NB4 (cell line): ENCODE measurements at regions not wholly inside any gene's neighbourhood (a gene's known extent, or its start where the extent isn't known, plus 50 kb on each side); places are given as distances from the start of the nearest gene placed in this dataset.

Experiments
- DNase-seq: peaks from one replicate; pipeline ENCODE4 v3.0.0; 2010; ENCODE audit warnings: low read depth
- H3K4me3 ChIP-seq: one replicate; pipeline ENCODE4 v1.5.1; 2011; ENCODE audit warnings: mild to moderate bottlenecking, low read depth, low read length, moderate library complexity
- CTCF ChIP-seq: IDR thresholded peaks from one replicate; pipeline ENCODE4 v1.5.1; 2012; ENCODE audit warnings: low read depth, low read length
- MAX ChIP-seq: IDR thresholded peaks from 2 replicates; pipeline ENCODE4 v1.6.1; 2011; ENCODE audit warnings: low read depth, low read length
- MYC ChIP-seq: IDR thresholded peaks from 2 replicates; pipeline ENCODE4 v1.6.1; 2011; ENCODE audit warnings: low read depth, low read length
- POLR2A ChIP-seq: IDR thresholded peaks from 2 replicates; pipeline ENCODE4 v1.6.1; 2011; ENCODE audit warnings: mild to moderate bottlenecking; ENCODE audit not compliant: insufficient read length; ENCODE audit errors: extremely low read depth

- no peak overlapping the region for H3K4me3 ChIP-seq
- no peak for DNase-seq
- TF ChIP-seq MYC (no peak), CTCF (no peak), MAX (no peak), POLR2A (no peak)
Observed at GRCh38 chr15:94535298-94536048, 304.1 kb downstream of the MCTP2 start.

- no peak for TF ChIP-seq MAX
- no peak for DNase-seq
- H3K4me3 ChIP-seq, result no peak overlapping the region
Observed at GRCh38 chr15:94536549-94536948, 305.2 kb downstream of the MCTP2 start.

- H3K4me3 ChIP-seq, result no peak overlapping the region
- DNase-seq, result no peak
- no peak for TF ChIP-seq MAX
- TF ChIP-seq MYC, result no peak
- TF ChIP-seq CTCF, result no peak
- TF ChIP-seq POLR2A, result no peak
Observed at GRCh38 chr15:94538280-94538679, 306.9 kb downstream of the MCTP2 start.

- no peak overlapping the region for H3K4me3 ChIP-seq
- TF ChIP-seq MAX (no peak), MYC (no peak)
- no peak for DNase-seq
Observed at GRCh38 chr15:94542391-94542790, 311.0 kb downstream of the MCTP2 start.

- DNase-seq, result no peak
- no peak overlapping the region for H3K4me3 ChIP-seq
- TF ChIP-seq MAX (no peak), MYC (no peak), CTCF (no peak), POLR2A (no peak)
Observed at GRCh38 chr15:94546808-94547207, 315.4 kb downstream of the MCTP2 start.

GRCh38 chr15:94547711-94548110, 316.4 kb downstream of the MCTP2 start:
- TF ChIP-seq MYC (no peak), CTCF (no peak), POLR2A (no peak), MAX (no peak)
- DNase-seq, result no peak

GRCh38 chr15:94555841-94556519, 324.6 kb downstream of the MCTP2 start:
- DNase-seq, result no peak
- TF ChIP-seq CTCF (no peak), POLR2A (no peak), MAX (no peak), MYC (no peak)
- H3K4me3 ChIP-seq, result no peak overlapping the region

More at GRCh38 chr15:94547711-94548110, 316.4 kb downstream of the MCTP2 start:
- no peak overlapping the region for H3K4me3 ChIP-seq
